Amniotic epithelial cell (primary cell): ENCODE measurements at regions not wholly inside any gene's neighbourhood (a gene's known extent, or its start where the extent isn't known, plus 50 kb on each side); places are given as distances from the start of the nearest gene placed in this dataset.

ENCODE experiments used
- DNase-seq: peaks from one replicate; pipeline ENCODE4 v3.0.0-alpha.2; 2010; ENCODE audit warnings: low read depth

- no peak for DNase-seq
These were observed 55.3 kb upstream of the ZRANB1 start for GRCh38 chr10:124886610-124887009.

DNA sequence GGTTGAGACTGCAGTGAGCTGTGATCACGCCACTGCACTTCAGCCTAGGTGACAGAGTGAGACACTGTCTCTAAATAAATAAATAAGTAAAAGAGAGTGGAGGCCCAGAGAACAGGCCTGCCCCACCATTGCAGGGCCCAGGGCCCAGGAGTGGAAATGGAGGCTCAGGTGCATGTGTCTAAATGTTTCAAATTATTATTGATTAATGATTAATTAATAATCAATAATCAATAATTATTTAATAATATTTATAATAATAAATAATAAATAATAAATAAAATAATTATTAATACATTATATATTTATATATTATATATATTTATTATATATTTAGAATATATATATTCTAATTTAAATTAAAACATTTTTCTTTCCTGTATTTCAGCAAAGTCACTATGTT, 53.7 kb upstream of the ZRANB1 start:
- no peak for DNase-seq

- DNase-seq: peak; percentile 25
These were observed 49.9 kb upstream of the ZRANB1 start for GRCh38 chr10:124892031-124892430.
